ENCODE measurements at regions not wholly inside any gene's neighbourhood (a gene's known extent, or its start where the extent isn't known, plus 50 kb on each side); places are given as distances from the start of the nearest gene placed in this dataset.

- no peaks in the 10 kb centered on the region for H3K36me3 ChIP-seq (ENCODE audit: control insufficient read depth, insufficient read depth, low read length)
- no peaks in the 10 kb centered on the region for H3K27me3 ChIP-seq (ENCODE audit: control insufficient read depth, insufficient read depth, low read length)
- H3K9ac ChIP-seq (ENCODE audit: low read length), result no peak overlapping the region
- 0 out of 2 replicates have a peak, but pooled peaks cover 4% of the 10 kb centered on the region for H3K9me3 ChIP-seq (ENCODE audit: control insufficient read depth, insufficient read depth, low read depth, low read length)
- no peak overlapping the region for H3K4me3 ChIP-seq (ENCODE audit: low read depth, low read length)
- no peak overlapping the region; the same call in 1 of the 2 replicates for H3K27ac ChIP-seq (ENCODE audit: low read depth, low read length)
- H3K4me1 ChIP-seq (ENCODE audit: control insufficient read depth, insufficient read depth, low read length), result peaks cover 33% of the 10 kb centered on the region
These were observed 848.6 kb upstream of the LRFN5 start for GRCh38 chr14:40758076-40758475.

GRCh38 chr14:40757376-40757950 lies 849.2 kb upstream of the LRFN5 start:
- Histone ChIP-seq H3K9ac (ENCODE audit: low read length) (no peak overlapping the region), H3K4me3 (ENCODE audit: low read depth, low read length) (no peak overlapping the region), H3K4me1 (ENCODE audit: control insufficient read depth, insufficient read depth, low read length) (peaks cover 33% of the 10 kb centered on the region), H3K27ac (ENCODE audit: low read depth, low read length) (0 out of 2 replicates have a peak overlapping the region, but pooled peaks have one; percentile 13), H3K36me3 (ENCODE audit: control insufficient read depth, insufficient read depth, low read length) (no peaks in the 10 kb centered on the region), H3K9me3 (ENCODE audit: control insufficient read depth, insufficient read depth, low read depth, low read length) (0 out of 2 replicates have a peak, but pooled peaks cover 4% of the 10 kb centered on the region), H3K27me3 (ENCODE audit: control insufficient read depth, insufficient read depth, low read length) (no peaks in the 10 kb centered on the region)

- H3K27me3 ChIP-seq (ENCODE audit: control insufficient read depth, insufficient read depth, low read length), result no peaks in the 10 kb centered on the region
- H3K4me1 ChIP-seq (ENCODE audit: control insufficient read depth, insufficient read depth, low read length), result no peaks in the 10 kb centered on the region
- H3K36me3 ChIP-seq (ENCODE audit: control insufficient read depth, insufficient read depth, low read length), result no peaks in the 10 kb centered on the region
- no peak overlapping the region for H3K4me3 ChIP-seq (ENCODE audit: low read depth, low read length)
- no peak overlapping the region for H3K9ac ChIP-seq (ENCODE audit: low read length)
- peaks cover 28% of the 10 kb centered on the region for H3K9me3 ChIP-seq (ENCODE audit: control insufficient read depth, insufficient read depth, low read depth, low read length)
- H3K27ac ChIP-seq (ENCODE audit: low read depth, low read length), result no peak overlapping the region
These were observed 873.5 kb upstream of the LRFN5 start for GRCh38 chr14:40733206-40733605.

- Histone ChIP-seq H3K27me3 (ENCODE audit: control insufficient read depth, insufficient read depth, low read length) (no peaks in the 10 kb centered on the region), H3K4me3 (ENCODE audit: low read depth, low read length) (no peak overlapping the region), H3K36me3 (ENCODE audit: control insufficient read depth, insufficient read depth, low read length) (no peaks in the 10 kb centered on the region)
These were observed 879.6 kb upstream of the LRFN5 start for GRCh38 chr14:40727107-40727506.

GRCh38 chr14:40713387-40713786 lies 893.3 kb upstream of the LRFN5 start:
- peaks cover 30% of the 10 kb centered on the region for H3K9me3 ChIP-seq (ENCODE audit: control insufficient read depth, insufficient read depth, low read depth, low read length)
- no peak overlapping the region for H3K27ac ChIP-seq (ENCODE audit: low read depth, low read length)
- no peaks in the 10 kb centered on the region for H3K4me1 ChIP-seq (ENCODE audit: control insufficient read depth, insufficient read depth, low read length)
- H3K9ac ChIP-seq (ENCODE audit: low read length), result no peak overlapping the region
- no peak overlapping the region for H3K4me3 ChIP-seq (ENCODE audit: low read depth, low read length)
- H3K27me3 ChIP-seq (ENCODE audit: control insufficient read depth, insufficient read depth, low read length), result no peaks in the 10 kb centered on the region
- H3K36me3 ChIP-seq (ENCODE audit: control insufficient read depth, insufficient read depth, low read length), result no peaks in the 10 kb centered on the region; the same call in 1 of the 2 replicates

More at GRCh38 chr14:40727107-40727506, 879.6 kb upstream of the LRFN5 start:
- Histone ChIP-seq H3K9me3 (ENCODE audit: control insufficient read depth, insufficient read depth, low read depth, low read length) (peaks cover 15% of the 10 kb centered on the region; the same call in 1 of the 2 replicates), H3K4me1 (ENCODE audit: control insufficient read depth, insufficient read depth, low read length) (no peaks in the 10 kb centered on the region), H3K27ac (ENCODE audit: low read depth, low read length) (no peak overlapping the region), H3K9ac (ENCODE audit: low read length) (no peak overlapping the region)

DNA sequence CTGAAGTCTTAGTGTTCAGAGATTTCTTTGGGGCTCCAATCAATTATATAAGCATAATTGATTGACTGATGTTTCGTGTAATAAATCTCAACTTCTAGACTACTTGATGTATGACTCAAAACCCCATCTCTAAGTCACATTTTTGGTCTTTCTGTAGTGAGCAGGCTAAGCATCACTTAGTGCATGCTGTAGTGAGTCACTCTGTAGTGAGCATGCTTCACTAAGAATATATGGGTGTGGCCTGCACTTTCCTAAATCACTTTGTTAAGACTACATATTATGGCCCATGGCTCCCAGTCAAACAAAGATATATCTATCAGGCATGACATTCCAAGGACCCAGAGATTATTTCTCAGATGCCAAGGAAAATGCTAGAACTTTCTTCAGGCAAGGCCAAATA lies 909.4 kb upstream of the LRFN5 start:
- Histone ChIP-seq H3K36me3 (ENCODE audit: control insufficient read depth, insufficient read depth, low read length) (no peaks in the 10 kb centered on the region), H3K9ac (ENCODE audit: low read length) (no peak overlapping the region), H3K9me3 (ENCODE audit: control insufficient read depth, insufficient read depth, low read depth, low read length) (no peaks in the 10 kb centered on the region), H3K4me1 (ENCODE audit: control insufficient read depth, insufficient read depth, low read length) (peaks cover 9% of the 10 kb centered on the region; the same call in 1 of the 2 replicates), H3K27me3 (ENCODE audit: control insufficient read depth, insufficient read depth, low read length) (no peaks in the 10 kb centered on the region), H3K4me3 (ENCODE audit: low read depth, low read length) (no peak overlapping the region), H3K27ac (ENCODE audit: low read depth, low read length) (no peak overlapping the region)

DNA sequence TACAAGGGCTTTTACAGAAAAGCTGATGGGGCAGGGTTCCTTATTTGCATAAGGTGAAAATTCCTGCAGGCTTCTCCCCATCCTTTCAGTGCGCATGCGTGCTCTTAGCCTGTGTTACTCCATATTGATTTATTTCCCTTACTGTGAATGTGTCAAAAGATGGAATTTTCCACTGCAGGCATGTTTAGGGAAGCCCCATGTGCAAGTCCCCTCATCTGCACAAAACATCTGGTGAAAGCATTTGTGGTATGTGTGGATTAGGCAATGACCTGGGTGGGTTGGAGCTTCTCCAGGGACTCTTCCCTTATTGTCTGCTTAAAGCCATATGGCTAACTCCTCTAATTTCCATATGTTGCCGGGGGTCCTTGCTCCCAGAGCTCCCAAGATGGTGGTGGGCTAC lies 912.7 kb upstream of the LRFN5 start:
- no peak overlapping the region for H3K4me3 ChIP-seq (ENCODE audit: low read depth, low read length)
- H3K27ac ChIP-seq (ENCODE audit: low read depth, low read length), result no peak overlapping the region
- no peaks in the 10 kb centered on the region for H3K36me3 ChIP-seq (ENCODE audit: control insufficient read depth, insufficient read depth, low read length)
- no peaks in the 10 kb centered on the region for H3K9me3 ChIP-seq (ENCODE audit: control insufficient read depth, insufficient read depth, low read depth, low read length)
- no peak overlapping the region for H3K9ac ChIP-seq (ENCODE audit: low read length)
- H3K27me3 ChIP-seq (ENCODE audit: control insufficient read depth, insufficient read depth, low read length), result no peaks in the 10 kb centered on the region
- H3K4me1 ChIP-seq (ENCODE audit: control insufficient read depth, insufficient read depth, low read length), result peaks cover 9% of the 10 kb centered on the region; the same call in 1 of the 2 replicates

DNA sequence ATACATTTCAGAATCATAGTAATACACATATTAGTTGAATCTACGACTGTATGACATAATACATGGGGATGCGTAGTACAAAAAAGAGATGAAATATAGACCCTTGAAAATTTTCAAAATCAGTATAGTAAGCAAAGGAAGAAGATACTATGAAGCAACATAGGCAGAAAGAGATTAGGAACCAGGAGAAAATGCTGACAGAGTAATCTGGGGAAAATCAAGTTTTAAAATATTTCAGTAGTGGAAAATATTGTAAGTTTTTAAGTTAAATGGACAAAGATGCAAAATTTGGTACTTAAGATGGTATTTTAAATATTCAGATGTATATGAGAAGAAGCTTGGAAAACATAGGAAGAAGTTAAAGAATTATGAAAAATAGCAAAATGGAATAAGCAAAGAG lies 915.6 kb upstream of the LRFN5 start:
- H3K27me3 ChIP-seq (ENCODE audit: control insufficient read depth, insufficient read depth, low read length), result no peaks in the 10 kb centered on the region

DNA sequence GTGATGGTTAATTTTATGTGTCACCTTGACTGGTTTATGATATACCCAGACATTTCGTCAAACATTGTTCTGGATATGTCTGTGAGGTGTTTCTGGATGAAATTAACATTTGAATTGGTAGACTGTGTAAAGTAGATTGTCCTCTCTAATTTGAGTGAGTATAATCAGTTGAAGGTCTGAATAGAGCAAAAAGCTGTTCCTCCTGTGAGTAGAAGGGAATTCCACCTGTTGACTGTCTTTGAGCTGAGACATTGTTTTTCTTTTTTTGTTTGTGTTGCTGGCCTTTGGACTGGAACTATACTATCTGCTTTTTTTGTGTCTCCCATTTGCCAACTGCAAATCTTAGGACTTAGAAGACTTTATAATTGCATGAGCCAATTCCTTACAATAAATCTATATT lies 920.9 kb upstream of the LRFN5 start:
- no peaks in the 10 kb centered on the region for H3K9me3 ChIP-seq (ENCODE audit: control insufficient read depth, insufficient read depth, low read depth, low read length)

More for the DNA sequence above, 915.6 kb upstream of the LRFN5 start:
- Histone ChIP-seq H3K27ac (ENCODE audit: low read depth, low read length) (no peak overlapping the region), H3K4me1 (ENCODE audit: control insufficient read depth, insufficient read depth, low read length) (peaks cover 9% of the 10 kb centered on the region), H3K9me3 (ENCODE audit: control insufficient read depth, insufficient read depth, low read depth, low read length) (no peaks in the 10 kb centered on the region), H3K36me3 (ENCODE audit: control insufficient read depth, insufficient read depth, low read length) (no peaks in the 10 kb centered on the region), H3K4me3 (ENCODE audit: low read depth, low read length) (no peak overlapping the region), H3K9ac (ENCODE audit: low read length) (no peak overlapping the region)

GRCh38 chr14:40684328-40684727 lies 922.3 kb upstream of the LRFN5 start:
- Histone ChIP-seq H3K27ac (ENCODE audit: low read depth, low read length) (no peak overlapping the region), H3K4me1 (ENCODE audit: control insufficient read depth, insufficient read depth, low read length) (peaks cover 5% of the 10 kb centered on the region), H3K9me3 (ENCODE audit: control insufficient read depth, insufficient read depth, low read depth, low read length) (no peaks in the 10 kb centered on the region), H3K9ac (ENCODE audit: low read length) (no peak overlapping the region), H3K4me3 (ENCODE audit: low read depth, low read length) (no peak overlapping the region), H3K27me3 (ENCODE audit: control insufficient read depth, insufficient read depth, low read length) (no peaks in the 10 kb centered on the region), H3K36me3 (ENCODE audit: control insufficient read depth, insufficient read depth, low read length) (no peaks in the 10 kb centered on the region)

More for the DNA sequence above, 920.9 kb upstream of the LRFN5 start:
- no peak overlapping the region for H3K9ac ChIP-seq (ENCODE audit: low read length)
- peaks cover 5% of the 10 kb centered on the region for H3K4me1 ChIP-seq (ENCODE audit: control insufficient read depth, insufficient read depth, low read length)
- H3K4me3 ChIP-seq (ENCODE audit: low read depth, low read length), result no peak overlapping the region
- H3K27me3 ChIP-seq (ENCODE audit: control insufficient read depth, insufficient read depth, low read length), result no peaks in the 10 kb centered on the region
- no peaks in the 10 kb centered on the region for H3K36me3 ChIP-seq (ENCODE audit: control insufficient read depth, insufficient read depth, low read length)
- no peak overlapping the region for H3K27ac ChIP-seq (ENCODE audit: low read depth, low read length)

GRCh38 chr14:40682131-40682913 lies 924.4 kb upstream of the LRFN5 start:
- Histone ChIP-seq H3K9ac (ENCODE audit: low read length) (no peak overlapping the region), H3K36me3 (ENCODE audit: control insufficient read depth, insufficient read depth, low read length) (no peaks in the 10 kb centered on the region), H3K9me3 (ENCODE audit: control insufficient read depth, insufficient read depth, low read depth, low read length) (no peaks in the 10 kb centered on the region), H3K4me1 (ENCODE audit: control insufficient read depth, insufficient read depth, low read length) (peaks cover 5% of the 10 kb centered on the region), H3K27me3 (ENCODE audit: control insufficient read depth, insufficient read depth, low read length) (no peaks in the 10 kb centered on the region), H3K27ac (ENCODE audit: low read depth, low read length) (no peak overlapping the region), H3K4me3 (ENCODE audit: low read depth, low read length) (no peak overlapping the region)

Data from HUES6 (cell line).